ENCODE measurements at regions not wholly inside any gene's neighbourhood (a gene's known extent, or its start where the extent isn't known, plus 50 kb on each side); places are given as distances from the start of the nearest gene placed in this dataset.

DNA sequence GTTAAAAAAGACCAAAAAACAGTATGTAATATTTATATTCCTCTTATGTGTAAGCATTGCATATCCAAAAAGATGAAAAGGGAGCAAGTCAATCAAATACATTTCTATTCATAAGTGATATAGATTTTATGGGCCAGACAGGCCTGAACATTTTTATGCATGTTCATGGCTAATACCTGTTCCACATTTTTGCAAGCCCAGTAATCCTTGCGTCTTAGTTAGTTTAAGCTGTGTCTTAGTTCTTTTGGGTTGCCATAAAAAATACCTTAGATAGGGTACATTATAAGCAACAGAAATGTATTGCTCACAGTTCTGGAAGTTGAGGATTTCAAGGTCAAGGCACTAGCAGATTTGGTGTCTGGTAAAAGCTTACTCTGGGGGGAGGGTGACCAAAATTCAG lies 342.1 kb downstream of the TAF11L14 start:
- Histone ChIP-seq H4K20me1 (replicated peaks in 1 of 2; ENCODE audit: control insufficient read depth in 1 of 2, insufficient read depth in 2 of 2, low read length in 2 of 2) (no peaks in the 10 kb centered on the region), H3K4me2 (ENCODE audit: insufficient read depth in 1 of 2, low read depth in 2 of 2, low read length in 2 of 2) (no peak overlapping the region), H3K27me3 (replicated peaks in 1 of 4; ENCODE audit: control insufficient read depth in 3 of 4, extremely low read depth in 1 of 4, insufficient read depth in 3 of 4, low read length in 3 of 4) (no peaks in the 10 kb centered on the region), H3K56ac (replicated peaks; ENCODE audit: insufficient read length, low read depth, low read length) (no peak overlapping the region), H3K23ac (ENCODE audit: insufficient read length) (no peak overlapping the region), H2BK12ac (ENCODE audit: low read depth, low read length) (no peak overlapping the region), H2AFZ (ENCODE audit: low read length) (no peak overlapping the region), H3K23me2 (ENCODE audit: low read depth, low read length) (no peaks in the 10 kb centered on the region), H2AK5ac (ENCODE audit: low read depth, low read length) (no peak overlapping the region), H4K5ac (ENCODE audit: insufficient read length, low read depth, low read length) (no peak overlapping the region), H3K79me2 (ENCODE audit: control insufficient read depth in 1 of 2, insufficient read depth in 2 of 2, low read length in 2 of 2) (no peaks in the 10 kb centered on the region), H4K8ac (ENCODE audit: extremely low read depth, insufficient read depth, low read length) (no peak overlapping the region), H3K14ac (ENCODE audit: insufficient read length) (no peak overlapping the region), H3K4ac (replicated peaks; ENCODE audit: insufficient read length, low read depth, low read length) (no peak overlapping the region), H3K9me3 (ENCODE audit: insufficient read depth in 2 of 2, low read depth in 1 of 2, low read length in 1 of 2) (no peaks in the 10 kb centered on the region), H3K9ac (replicated peaks in 1 of 4; ENCODE audit: extremely low read depth in 1 of 4, low read depth in 3 of 4, low read length in 3 of 4) (no peak overlapping the region), H3K79me1 (ENCODE audit: low read depth, low read length) (no peaks in the 10 kb centered on the region), H2BK120ac (replicated peaks; ENCODE audit: low read depth, low read length) (no peak overlapping the region), H4K91ac (replicated peaks; ENCODE audit: insufficient read length, low read length) (no peak overlapping the region), H3K4me3 (ENCODE audit: extremely low read depth in 1 of 4, insufficient read depth in 2 of 4, low read depth in 3 of 4, low read length in 4 of 4) (no peak overlapping the region), H3K36me3 (ENCODE audit: control insufficient read depth in 2 of 4, insufficient read depth in 4 of 4, low read length in 3 of 4) (no peaks in the 10 kb centered on the region), H3K4me1 (replicated peaks in 1 of 4; ENCODE audit: control insufficient read depth in 3 of 4, insufficient read depth in 4 of 4, low read length in 3 of 4) (no peaks in the 10 kb centered on the region), H3K18ac (ENCODE audit: extremely low read depth, low read length) (no peak overlapping the region), H2BK5ac (ENCODE audit: low read depth, low read length) (no peak overlapping the region), H2BK15ac (ENCODE audit: low read length) (no peak overlapping the region), H3K27ac (ENCODE audit: low read depth, low read length) (no peak overlapping the region), H2BK20ac (ENCODE audit: low read length) (no peak overlapping the region)
- 100% methylated on average over 1 of the region's 1 CpG; no CpG with 5 or more reads in 1 of the 2 experiments for WGBS, 2 experiments (ENCODE audit: extremely low coverage in 1 of 2, insufficient coverage in 1 of 2, insufficient read length in 1 of 2, insufficient replicate concordance in 2 of 2, low coverage in 1 of 2, low lambda C conversion rate in 2 of 2, missing lambda C conversion rate in 1 of 2)
- CTCF ChIA-PET (ENCODE audit: partially characterized antibody), result no interaction called here
- DNase-seq (ENCODE audit: low read depth in 1 of 2, low spot score in 2 of 2) (no peak), FAIRE-seq (no peak)
- TF ChIP-seq GTF2F1 (IDR thresholded peaks at IDR 0.05; ENCODE audit: borderline replicate concordance, low read depth, low read length) (no peak), TAF7 (optimal IDR thresholded peaks at IDR 0.05; ENCODE audit: borderline replicate concordance, low read depth, low read length) (no peak), HDAC6 (IDR thresholded peaks at IDR 0.05; ENCODE audit: low read depth, low read length) (no peak), KDM5A (IDR thresholded peaks at IDR 0.05; ENCODE audit: low read length) (no peak), SIX5 (IDR thresholded peaks at IDR 0.05; ENCODE audit: low read depth, low read length) (no peak), KDM4A (IDR thresholded peaks at IDR 0.05; ENCODE audit: low read depth, low read length, severe bottlenecking) (no peak), POLR2AphosphoS5 (IDR thresholded peaks at IDR 0.05; ENCODE audit: low read depth, low read length) (no peak), SUZ12 (IDR thresholded peaks at IDR 0.05; ENCODE audit: low read length) (no peak)
- POLR2A ChIA-PET (ENCODE audit: partially characterized antibody), result no interaction called here

Measured in H1 (cell line).